OCI-LY3 (cell line): ENCODE measurements at regions not wholly inside any gene's neighbourhood (a gene's known extent, or its start where the extent isn't known, plus 50 kb on each side); places are given as distances from the start of the nearest gene placed in this dataset.

Experiments used
- CTCF ChIP-seq: fragments of 200-600, 300-600 bp; sonication (generic); IDR thresholded peaks from 2 replicates; pipeline ENCODE4 v1.5.1; 2014; ENCODE audit warnings: antibody characterized with exemption, low read length, low read depth
- EZH2phosphoT487 ChIP-seq: fragments of 200-600 bp; shearing (Covaris generic); IDR thresholded peaks from 2 replicates; pipeline ENCODE4 v1.6.1; 2018; ENCODE audit warnings: antibody characterized with exemption, mixed run types, low read depth

- TF ChIP-seq CTCF = no peak
- TF ChIP-seq EZH2phosphoT487 = no peak
Measured at GRCh38 chr1:87197641-87198040, 131.0 kb upstream of the LMO4 start.
